ENCODE measurements at regions not wholly inside any gene's neighbourhood (a gene's known extent, or its start where the extent isn't known, plus 50 kb on each side); places are given as distances from the start of the nearest gene placed in this dataset.

DNA sequence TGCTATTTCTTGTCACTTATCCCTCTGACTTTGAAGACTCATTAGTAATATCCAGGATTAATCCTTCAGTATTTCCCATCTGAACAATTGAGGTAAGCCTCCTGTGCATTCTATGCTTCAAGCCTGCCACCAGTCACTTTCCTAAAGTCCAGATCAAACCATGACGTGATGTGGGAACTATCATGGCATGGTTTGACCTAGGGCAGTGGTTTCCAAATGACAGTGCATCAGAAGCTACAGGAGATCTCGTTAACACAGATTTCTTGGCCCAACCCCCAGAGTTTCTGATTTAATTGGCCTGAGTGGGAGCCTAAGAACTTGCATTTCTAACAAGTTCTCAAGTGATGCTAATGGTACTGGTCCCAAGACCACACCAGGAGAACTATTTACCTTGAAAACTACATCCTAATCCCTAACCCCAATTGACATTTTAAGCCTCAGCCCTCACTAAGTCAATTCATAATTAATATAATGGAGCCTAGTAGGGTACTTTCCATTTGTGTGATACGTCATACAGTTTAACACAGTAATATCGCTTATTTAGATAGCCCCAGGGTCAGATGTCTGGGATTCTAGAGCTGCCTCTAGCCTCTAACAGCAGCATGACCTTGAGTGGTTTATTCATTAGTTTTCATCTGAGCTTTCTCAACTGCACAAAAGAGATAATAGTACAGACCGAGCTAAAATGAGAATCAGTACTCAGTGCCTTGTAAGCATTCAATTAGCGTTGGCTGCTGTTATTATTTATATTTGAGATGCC is 907.6 kb downstream of the TFAP2A start:
- Mint-ChIP-seq H3K4me1 (ENCODE audit: low read depth in 2 of 2) (no peaks in the 10 kb centered on the region), H3K4me3 (no peak overlapping the region), H3K27me3 (no peaks in the 10 kb centered on the region), H3K9me3 (peaks cover 5 to 8% of the 10 kb centered on the region in 2 donors), H3K27ac (no peak overlapping the region), H3K36me3 (ENCODE audit: insufficient read depth) (no peaks in the 10 kb centered on the region)
- no peak for DNase-seq
- ATAC-seq (replicated peaks) = no peak

DNA sequence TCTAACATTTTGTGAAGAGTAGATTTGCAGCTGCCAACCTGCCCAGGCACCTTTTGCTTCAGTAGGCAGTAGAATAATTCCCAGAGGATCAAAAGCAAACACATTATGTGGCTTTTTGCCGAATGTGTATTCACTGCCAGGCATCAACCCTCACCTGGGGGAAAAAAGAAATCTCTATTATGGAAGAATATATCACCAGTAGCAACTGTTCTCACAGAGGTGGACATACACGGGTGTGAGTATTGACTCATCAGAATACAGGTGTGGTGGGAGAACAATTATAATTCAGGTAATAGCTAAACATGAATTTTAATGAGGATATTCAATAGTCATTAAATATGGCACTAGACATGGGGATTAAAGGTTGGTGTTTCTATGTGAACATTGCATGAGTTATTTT is 910.7 kb downstream of the TFAP2A start:
- H3K4me3 Mint-ChIP-seq = no peak overlapping the region
- DNase-seq (no peak), ATAC-seq (replicated peaks) (no peak)
- H3K27me3 Mint-ChIP-seq = no peaks in the 10 kb centered on the region
- no peaks in the 10 kb centered on the region for H3K36me3 Mint-ChIP-seq (ENCODE audit: insufficient read depth)
- no peaks in the 10 kb centered on the region for H3K4me1 Mint-ChIP-seq (ENCODE audit: low read depth in 2 of 2)
- peaks cover 5 to 10% of the 10 kb centered on the region in 2 donors for H3K9me3 Mint-ChIP-seq
- no peak overlapping the region for H3K27ac Mint-ChIP-seq

- no peak for DNase-seq
- Mint-ChIP-seq H3K9me3 (peaks cover 5 to 10% of the 10 kb centered on the region in 2 donors), H3K4me1 (ENCODE audit: low read depth in 2 of 2) (no peaks in the 10 kb centered on the region), H3K27ac (no peak overlapping the region), H3K36me3 (ENCODE audit: insufficient read depth) (no peaks in the 10 kb centered on the region), H3K4me3 (no peak overlapping the region), H3K27me3 (no peaks in the 10 kb centered on the region)
- no peak for ATAC-seq (replicated peaks)
Measured at GRCh38 chr6:9503111-9503761, 911.6 kb downstream of the TFAP2A start.

- no peaks in the 10 kb centered on the region for H3K27me3 Mint-ChIP-seq
- H3K9me3 Mint-ChIP-seq = peaks cover 5 to 7% of the 10 kb centered on the region in 2 donors
- H3K4me1 Mint-ChIP-seq (ENCODE audit: low read depth in 2 of 2) = no peaks in the 10 kb centered on the region
Measured at GRCh38 chr6:9499709-9500108, 915.2 kb downstream of the TFAP2A start.

DNA sequence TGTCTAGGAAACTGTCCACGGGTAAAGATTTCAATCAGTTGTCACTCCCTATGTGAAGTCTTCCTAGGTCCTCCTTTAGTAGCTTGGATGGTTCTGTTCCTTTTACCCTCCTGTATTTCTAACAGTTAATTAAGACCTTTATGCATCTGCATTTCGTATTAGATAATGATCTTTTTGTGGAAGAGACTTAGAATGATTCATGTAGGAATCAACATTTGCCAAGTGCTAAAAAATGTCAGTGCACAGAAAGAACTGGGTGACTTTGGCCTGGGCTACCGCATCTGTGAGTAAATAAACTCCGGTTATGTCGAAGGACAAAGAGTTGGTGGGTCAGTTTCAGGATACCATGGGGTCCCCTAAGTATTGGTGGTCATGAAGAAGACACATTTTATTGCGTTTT is 918.0 kb downstream of the TFAP2A start:
- DNase-seq (no peak), ATAC-seq (replicated peaks) (no peak)
- Mint-ChIP-seq H3K4me1 (ENCODE audit: low read depth in 2 of 2) (no peaks in the 10 kb centered on the region), H3K9me3 (peaks cover 10% of the 10 kb centered on the region in 2 donors), H3K4me3 (no peak overlapping the region), H3K27me3 (no peaks in the 10 kb centered on the region), H3K27ac (no peak overlapping the region), H3K36me3 (ENCODE audit: insufficient read depth) (no peaks in the 10 kb centered on the region)

More at GRCh38 chr6:9499709-9500108, 915.2 kb downstream of the TFAP2A start:
- no peak for ATAC-seq (replicated peaks)
- H3K36me3 Mint-ChIP-seq (ENCODE audit: insufficient read depth) = no peaks in the 10 kb centered on the region
- no peak overlapping the region for H3K4me3 Mint-ChIP-seq
- no peak overlapping the region for H3K27ac Mint-ChIP-seq
- no peak for DNase-seq

GRCh38 chr6:9494864-9495263 is 920.0 kb downstream of the TFAP2A start:
- Mint-ChIP-seq H3K36me3 (ENCODE audit: insufficient read depth) (no peaks in the 10 kb centered on the region), H3K27me3 (no peaks in the 10 kb centered on the region), H3K4me1 (ENCODE audit: low read depth in 2 of 2) (no peaks in the 10 kb centered on the region), H3K9me3 (peaks cover 8 to 10% of the 10 kb centered on the region in 2 donors), H3K4me3 (no peak overlapping the region), H3K27ac (no peak overlapping the region)
- ATAC-seq (replicated peaks) (no peak), DNase-seq (no peak)

DNA sequence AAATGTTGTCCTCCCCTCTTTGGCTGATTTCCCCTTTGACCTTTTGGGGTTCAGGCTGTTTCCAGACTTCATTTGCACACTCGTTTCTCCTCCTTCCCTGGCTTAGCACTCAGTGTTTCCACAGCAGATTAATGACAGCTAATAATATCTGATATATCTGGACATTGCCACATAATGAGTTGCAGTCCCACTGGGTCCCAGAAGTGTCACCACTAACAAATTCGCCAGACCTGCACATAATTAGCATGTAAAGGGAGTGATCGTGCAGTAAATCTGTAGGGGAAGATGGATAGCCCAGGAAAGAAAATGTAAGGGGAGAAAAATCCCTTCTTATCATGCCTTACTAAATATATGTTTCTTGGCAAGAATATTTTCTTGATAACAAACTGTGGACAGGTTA is 922.1 kb downstream of the TFAP2A start:
- ATAC-seq (replicated peaks) (no peak), DNase-seq (no peak)
- Mint-ChIP-seq H3K4me3 (no peak overlapping the region), H3K27me3 (no peaks in the 10 kb centered on the region), H3K9me3 (peaks cover 10 to 11% of the 10 kb centered on the region in 2 donors), H3K36me3 (ENCODE audit: insufficient read depth) (no peaks in the 10 kb centered on the region), H3K27ac (no peak overlapping the region), H3K4me1 (ENCODE audit: low read depth in 2 of 2) (no peaks in the 10 kb centered on the region)

- Mint-ChIP-seq H3K4me3 (no peak overlapping the region), H3K36me3 (ENCODE audit: insufficient read depth) (no peaks in the 10 kb centered on the region), H3K9me3 (peaks cover 7 to 8% of the 10 kb centered on the region in 2 donors), H3K4me1 (ENCODE audit: low read depth in 2 of 2) (no peaks in the 10 kb centered on the region), H3K27me3 (no peaks in the 10 kb centered on the region), H3K27ac (no peak overlapping the region)
- ATAC-seq (replicated peaks) = no peak
- DNase-seq = no peak
Measured at GRCh38 chr6:9487128-9487527, 927.7 kb downstream of the TFAP2A start.

DNA sequence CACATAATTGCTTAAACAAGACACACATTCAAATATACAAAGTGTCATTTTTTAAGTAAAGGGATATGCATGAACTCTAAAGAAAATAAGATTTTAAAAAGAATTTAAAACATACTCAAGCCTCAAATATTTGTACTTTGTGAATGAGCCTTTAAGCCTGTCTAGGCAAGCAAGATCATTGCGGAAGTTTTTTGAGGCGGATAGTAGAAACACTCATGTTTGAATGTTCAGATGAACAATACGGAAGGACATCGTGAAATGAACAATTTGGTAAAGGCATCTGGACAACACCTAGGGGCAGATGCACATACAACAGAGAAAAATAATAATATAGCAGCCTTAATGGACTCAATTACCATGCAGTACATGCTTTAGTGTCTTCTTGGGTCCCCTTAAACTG is 928.9 kb downstream of the TFAP2A start:
- DNase-seq (no peak), ATAC-seq (replicated peaks) (no peak)
- no peaks in the 10 kb centered on the region for H3K4me1 Mint-ChIP-seq (ENCODE audit: low read depth in 2 of 2)
- H3K27ac Mint-ChIP-seq = no peak overlapping the region
- H3K36me3 Mint-ChIP-seq (ENCODE audit: insufficient read depth) = no peaks in the 10 kb centered on the region
- no peak overlapping the region for H3K4me3 Mint-ChIP-seq
- no peaks in the 10 kb centered on the region for H3K27me3 Mint-ChIP-seq
- H3K9me3 Mint-ChIP-seq = peaks cover 8 to 11% of the 10 kb centered on the region in 2 donors

DNA sequence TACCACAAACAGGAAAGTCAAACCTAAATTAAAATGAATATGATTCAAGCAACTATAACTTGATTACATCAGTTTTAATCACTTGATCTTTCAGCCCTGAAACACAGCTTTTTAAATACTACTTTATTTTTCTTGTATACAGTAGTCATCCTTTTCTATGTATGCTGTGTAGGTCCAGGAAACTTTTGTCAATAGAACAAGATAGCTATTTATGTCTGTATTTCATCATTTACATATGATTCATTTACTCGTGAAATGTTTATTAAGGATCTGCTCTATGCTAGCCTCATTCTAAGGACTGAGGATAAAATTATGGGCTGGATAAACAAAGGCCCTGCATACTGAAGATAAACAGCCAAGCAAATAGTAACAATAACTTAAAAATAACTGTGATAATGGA is 930.2 kb downstream of the TFAP2A start:
- no peaks in the 10 kb centered on the region for H3K36me3 Mint-ChIP-seq (ENCODE audit: insufficient read depth)
- H3K4me1 Mint-ChIP-seq (ENCODE audit: low read depth in 2 of 2) = no peaks in the 10 kb centered on the region
- H3K4me3 Mint-ChIP-seq = no peak overlapping the region
- DNase-seq (no peak), ATAC-seq (replicated peaks) (no peak)
- H3K27me3 Mint-ChIP-seq = no peaks in the 10 kb centered on the region
- H3K27ac Mint-ChIP-seq = no peak overlapping the region
- H3K9me3 Mint-ChIP-seq = peaks cover 8% of the 10 kb centered on the region in 2 donors

DNA sequence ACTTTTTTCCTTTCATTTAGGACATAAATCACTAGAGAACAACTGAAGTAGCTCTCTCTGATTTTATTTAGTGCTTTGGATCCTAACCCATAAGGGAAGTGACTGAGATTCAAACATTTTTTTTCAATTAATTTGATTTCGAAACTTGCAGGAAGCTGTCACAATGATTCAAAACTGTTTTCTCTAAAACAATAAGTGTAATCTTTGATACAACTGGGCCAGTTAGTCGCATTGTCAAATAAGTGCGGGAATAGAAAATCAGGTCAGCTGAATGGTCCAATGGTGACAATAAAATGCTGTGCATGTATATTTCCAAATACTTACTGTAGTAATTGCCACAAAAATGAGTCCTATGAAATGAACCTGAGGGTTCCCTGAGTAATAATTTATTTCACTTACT is 930.8 kb downstream of the TFAP2A start:
- no peaks in the 10 kb centered on the region for H3K27me3 Mint-ChIP-seq
- H3K27ac Mint-ChIP-seq = no peak overlapping the region
- DNase-seq (no peak), ATAC-seq (replicated peaks) (no peak)
- no peaks in the 10 kb centered on the region for H3K36me3 Mint-ChIP-seq (ENCODE audit: insufficient read depth)
- H3K4me1 Mint-ChIP-seq (ENCODE audit: low read depth in 2 of 2) = no peaks in the 10 kb centered on the region
- H3K4me3 Mint-ChIP-seq = no peak overlapping the region
- peaks cover 11 to 14% of the 10 kb centered on the region in 2 donors for H3K9me3 Mint-ChIP-seq

- no peaks in the 10 kb centered on the region for H3K4me1 Mint-ChIP-seq (ENCODE audit: low read depth in 2 of 2)
- H3K9me3 Mint-ChIP-seq = peaks cover 9 to 14% of the 10 kb centered on the region in 2 donors
- ATAC-seq (replicated peaks) (no peak), DNase-seq (no peak)
- H3K27me3 Mint-ChIP-seq = no peaks in the 10 kb centered on the region
- H3K4me3 Mint-ChIP-seq = no peak overlapping the region
- no peaks in the 10 kb centered on the region for H3K36me3 Mint-ChIP-seq (ENCODE audit: insufficient read depth)
- no peak overlapping the region for H3K27ac Mint-ChIP-seq
Measured at GRCh38 chr6:9482030-9482738, 932.7 kb downstream of the TFAP2A start.

DNA sequence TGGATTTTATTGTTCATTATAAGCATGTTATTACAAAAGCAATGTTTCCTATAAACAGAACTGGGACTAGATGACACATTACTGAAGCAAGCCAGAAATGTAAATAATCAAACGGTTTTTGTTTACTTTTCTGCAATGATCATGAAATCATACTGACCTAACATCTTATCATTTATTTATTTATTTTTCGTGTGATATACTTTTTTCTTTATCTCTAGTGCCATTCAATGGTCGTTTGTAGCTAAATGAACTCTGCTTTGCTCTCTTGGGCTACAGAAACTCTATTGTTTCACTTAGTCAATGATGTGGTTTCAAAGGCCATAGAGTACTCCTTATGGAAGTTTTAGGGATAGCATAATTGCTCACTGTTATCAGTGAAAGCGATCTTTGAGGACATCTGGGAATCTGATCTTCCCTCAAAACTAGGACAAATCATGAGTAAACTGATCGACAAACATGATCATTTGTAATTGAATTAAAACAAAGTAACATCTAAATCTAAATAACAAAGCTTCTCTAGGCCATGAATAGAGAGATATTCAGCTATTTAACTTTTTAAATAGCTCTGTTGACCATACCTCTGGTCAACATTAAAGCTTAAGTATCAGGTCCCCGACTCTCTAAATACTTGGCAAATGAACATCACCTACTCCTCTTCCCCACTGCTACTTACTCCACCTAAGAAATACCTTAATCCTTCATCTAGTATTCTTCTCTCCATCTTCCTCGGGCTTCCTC is 933.4 kb downstream of the TFAP2A start:
- Mint-ChIP-seq H3K27me3 (no peaks in the 10 kb centered on the region), H3K27ac (no peak overlapping the region), H3K36me3 (ENCODE audit: insufficient read depth) (no peaks in the 10 kb centered on the region), H3K9me3 (peaks cover 9 to 11% of the 10 kb centered on the region in 2 donors), H3K4me1 (ENCODE audit: low read depth in 2 of 2) (no peaks in the 10 kb centered on the region), H3K4me3 (no peak overlapping the region)
- DNase-seq (no peak), ATAC-seq (replicated peaks) (no peak)

Data from effector memory CD8-positive, alpha-beta T cell (primary cell).